ELF-1 (cell line): ENCODE measurements at regions not wholly inside any gene's neighbourhood (a gene's known extent, or its start where the extent isn't known, plus 50 kb on each side); places are given as distances from the start of the nearest gene placed in this dataset.

Experiments
- DNase-seq: peaks from one replicate; pipeline ENCODE4 v3.0.0-alpha.2; 2016; ENCODE audit warnings: low read depth, low spot score

DNA sequence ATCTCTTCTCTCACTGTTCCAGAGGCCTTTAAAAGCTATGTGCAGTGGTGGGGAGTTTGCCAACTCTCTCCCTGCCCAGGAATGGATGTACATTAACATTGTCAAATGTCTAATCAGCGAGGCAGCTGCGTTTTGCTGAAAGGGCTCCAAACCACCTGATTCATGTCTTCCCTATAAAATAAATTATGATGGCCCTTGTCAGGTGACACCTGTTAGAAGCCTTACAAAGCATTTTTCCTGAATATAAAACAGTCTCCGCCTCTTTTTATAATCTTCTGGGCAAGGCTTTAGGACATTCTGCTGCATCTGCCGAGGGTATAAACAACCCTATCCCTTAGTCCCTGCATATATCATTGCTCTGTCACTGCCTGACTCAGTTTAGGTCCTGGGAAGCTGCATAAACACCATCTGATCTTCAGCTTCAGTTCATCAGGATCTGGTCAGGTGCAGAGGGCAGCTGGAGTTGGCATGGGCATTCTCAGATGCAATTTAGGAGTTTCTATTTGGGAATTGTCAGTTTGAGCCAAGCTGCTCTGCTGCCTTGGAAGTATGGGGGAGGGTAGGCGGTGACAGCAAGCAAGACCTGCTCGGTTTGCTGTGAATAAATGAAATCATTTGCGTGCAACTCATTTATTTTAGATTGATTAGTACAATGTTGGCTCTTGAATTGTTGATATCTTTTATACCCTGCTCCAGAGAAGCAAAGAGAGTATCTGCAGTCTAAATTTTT is 103.5 kb downstream of the ACER2 start:
- no peak for DNase-seq

DNA sequence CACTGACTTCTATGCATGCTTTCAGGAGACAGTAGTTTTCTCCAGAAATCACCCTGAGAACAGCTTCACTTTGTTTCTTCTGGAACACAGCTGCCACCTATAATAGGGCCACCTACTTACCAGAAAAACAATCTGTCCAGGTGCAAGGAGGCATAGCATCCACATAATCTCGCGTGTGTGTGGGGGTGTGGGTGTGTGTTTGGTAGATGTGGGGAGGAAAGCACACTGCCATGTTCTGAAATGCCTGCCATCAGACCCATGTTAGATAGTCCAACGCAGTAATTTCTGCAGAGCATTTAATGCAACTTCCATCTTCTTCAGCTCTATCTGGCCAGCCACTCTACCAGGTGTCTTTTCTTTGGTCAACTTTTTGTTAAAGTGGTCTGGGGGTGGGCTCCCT is 102.9 kb downstream of the ACER2 start:
- no peak for DNase-seq

DNA sequence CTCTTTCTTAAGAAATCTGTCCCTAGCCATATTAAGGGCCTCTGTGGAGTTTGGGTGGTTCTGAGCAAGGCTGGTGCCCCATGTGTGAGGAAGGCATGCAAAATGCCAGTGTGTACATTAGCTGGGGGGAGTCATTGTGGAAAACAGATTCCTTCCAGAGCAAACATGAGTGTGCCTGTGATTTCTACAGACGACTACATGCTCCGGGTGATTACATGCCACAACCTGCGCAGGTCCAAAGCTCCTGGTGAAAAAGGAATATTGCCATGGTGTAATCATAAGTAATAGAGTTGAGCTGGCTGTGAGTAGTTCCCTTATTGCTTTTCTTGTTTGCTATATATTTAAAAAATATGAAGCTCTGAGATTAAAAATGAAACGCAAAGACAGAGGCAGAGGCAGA is 102.1 kb downstream of the ACER2 start:
- DNase-seq: no peak
